H1 (cell line): ENCODE measurements at regions not wholly inside any gene's neighbourhood (a gene's known extent, or its start where the extent isn't known, plus 50 kb on each side); places are given as distances from the start of the nearest gene placed in this dataset.
A peak's percentile ranks its signal among the peaks of the same experiment; 100 is the strongest.

Experiments used
- ATF2 ChIP-seq: IDR thresholded peaks from 2 replicates; pipeline ENCODE4 v1.6.1; 2012; ENCODE audit warnings: low read length, inconsistent platforms
- EP300 ChIP-seq, 2 experiments: IDR thresholded peaks; 1 replicate in 1 of 2; 2 replicates in 1 of 2; pipeline ENCODE4 v1.6.1; 2011 to 2012; ENCODE audit warnings: low read depth in 2 of 2, low read length in 2 of 2, mild to moderate bottlenecking in 2 of 2, borderline replicate concordance in 1 of 2, inconsistent platforms in 1 of 2, moderate library complexity in 1 of 2
- HDAC2 ChIP-seq, 2 experiments: fragments of 300-600 bp in 1 of 2; sonication (generic) in 1 of 2; IDR thresholded peaks; 2 replicates each; pipeline ENCODE4 v1.6.1; 2011 to 2012; ENCODE audit warnings: low read depth in 2 of 2, low read length in 2 of 2, mild to moderate bottlenecking in 2 of 2, moderate library complexity in 2 of 2, borderline replicate concordance in 1 of 2, inconsistent platforms in 1 of 2
- JUN ChIP-seq: IDR thresholded peaks from 2 replicates; pipeline ENCODE4 v1.6.1; 2011; ENCODE audit warnings: low read depth, mild to moderate bottlenecking, improper control_type of control experiment, low read length
- JUND ChIP-seq: IDR thresholded peaks from 2 replicates; pipeline ENCODE4 v1.6.1; 2011; ENCODE audit warnings: mild to moderate bottlenecking, improper control_type of control experiment, low read length
- MAX ChIP-seq: IDR thresholded peaks from 2 replicates; pipeline ENCODE4 v1.6.1; 2012; ENCODE audit warnings: inconsistent platforms
- NANOG ChIP-seq: IDR thresholded peaks from 2 replicates; pipeline ENCODE4 v1.6.1; 2011; ENCODE audit warnings: low read length, low read depth, mild to moderate bottlenecking, inconsistent platforms; ENCODE audit not compliant: insufficient read depth, poor library complexity, severe bottlenecking
- POLR2A ChIP-seq, 2 experiments: IDR thresholded peaks; 1 replicate in 1 of 2; 2 replicates in 1 of 2; pipeline ENCODE4 v1.6.1; 2011; ENCODE audit warnings: low read depth in 2 of 2, low read length in 2 of 2, mild to moderate bottlenecking in 2 of 2; ENCODE audit errors: control extremely low read depth in 1 of 2
- SP1 ChIP-seq: IDR thresholded peaks from 2 replicates; pipeline ENCODE4 v1.6.1; 2011; ENCODE audit warnings: low read depth, low read length
- SUZ12 ChIP-seq: fragments of 200-600 bp; sonication (generic); IDR thresholded peaks from 2 replicates; pipeline ENCODE4 v1.6.1; 2012; ENCODE audit warnings: mild to moderate bottlenecking, inconsistent platforms, low read length, moderate library complexity, mixed read lengths
- TCF12 ChIP-seq: IDR thresholded peaks from 2 replicates; pipeline ENCODE4 v1.6.1; 2011; ENCODE audit warnings: low read depth, mild to moderate bottlenecking, low read length

GRCh38 chr9:2281031-2281802, 266.1 kb downstream of the SMARCA2 start (continued):
- peak; percentile 85 for TF ChIP-seq JUND
- TF ChIP-seq MAX = peak; percentile 45; the same call in 1 of the 2 replicates
- TF ChIP-seq SP1 = peak; percentile 52; the same call in 1 of the 2 replicates
- TF ChIP-seq EP300 (IDR thresholded peaks at IDR 0.05; ENCODE audit: borderline replicate concordance in 1 of 2, low read depth in 2 of 2, low read length in 2 of 2) = peak in 1 of 2 experiments; percentile 64; a peak in 2 of 3 replicates
- no peak for TF ChIP-seq SUZ12
- peak in 1 of 2 experiments; percentile 72; a peak in 2 of 3 replicates for TF ChIP-seq POLR2A (IDR thresholded peaks at IDR 0.05; ENCODE audit: control extremely low read depth in 1 of 2, low read depth in 2 of 2, low read length in 2 of 2)
- peak; percentile 78 for TF ChIP-seq ATF2
- peak; percentile 68; the same call in 1 of the 2 replicates for TF ChIP-seq TCF12
- peak; percentile 70; the same call in 1 of the 2 replicates for TF ChIP-seq JUN
- TF ChIP-seq NANOG = peak; percentile 89
- TF ChIP-seq HDAC2 (IDR thresholded peaks at IDR 0.05; ENCODE audit: borderline replicate concordance in 1 of 2, low read depth in 2 of 2, low read length in 2 of 2) = peak in 1 of 2 experiments; percentile 21; a peak in 1 of 4 replicates
